ENCODE measurements at regions not wholly inside any gene's neighbourhood (a gene's known extent, or its start where the extent isn't known, plus 50 kb on each side); places are given as distances from the start of the nearest gene placed in this dataset.

DNA sequence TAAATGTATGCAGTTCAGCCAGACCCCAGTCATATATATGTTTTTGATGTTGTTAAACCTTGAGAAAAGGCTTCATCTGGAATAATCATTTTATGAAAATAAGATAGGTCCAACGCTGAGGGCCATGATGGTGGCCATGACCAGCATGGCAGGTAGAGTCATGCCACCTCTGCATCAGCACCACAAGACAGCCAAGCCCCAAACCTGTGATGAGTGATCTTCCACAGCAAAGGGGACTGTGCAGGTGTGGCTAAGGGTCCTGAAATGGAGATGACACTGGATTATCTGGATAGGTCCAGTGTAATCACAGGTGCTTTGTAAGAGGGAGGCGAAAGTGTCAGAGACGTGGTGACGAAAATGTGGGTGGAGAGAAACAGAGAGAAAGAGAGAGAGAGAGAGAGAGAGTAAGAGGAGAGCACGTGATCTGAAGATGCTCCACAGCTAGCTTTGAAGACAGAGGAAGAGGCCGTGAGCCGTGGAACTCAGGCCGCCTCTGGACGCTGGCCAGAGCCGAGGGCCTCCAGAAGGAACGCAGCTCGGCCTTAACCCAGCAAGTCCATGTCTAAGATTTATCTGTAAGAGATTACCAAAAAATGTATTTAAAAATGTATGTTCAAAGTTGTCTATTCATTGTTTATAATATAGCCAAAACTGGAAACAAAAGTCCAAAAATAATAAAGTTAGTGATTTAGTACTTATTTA, 304.4 kb upstream of the SHH start:
- no peaks in the 10 kb centered on the region for H3K27me3 ChIP-seq (ENCODE audit: insufficient read depth, insufficient read length)
- H3K9me3 ChIP-seq (ENCODE audit: insufficient read depth, low read length) = no peaks in the 10 kb centered on the region
- no peaks in the 10 kb centered on the region for H3K36me3 ChIP-seq (ENCODE audit: insufficient read depth, insufficient read length, low read length)
- no peak overlapping the region for H3K4me3 ChIP-seq (ENCODE audit: insufficient read length, low read depth)
- TF ChIP-seq YY1 (IDR thresholded peaks at IDR 0.05; ENCODE audit: insufficient read depth, insufficient read length) (no peak), ZNF274 (IDR thresholded peaks at IDR 0.05; ENCODE audit: low read depth, low read length) (no peak), SUZ12 (IDR thresholded peaks at IDR 0.05; ENCODE audit: extremely low read depth, insufficient read depth, insufficient read length) (no peak)
- H3K9ac ChIP-seq (ENCODE audit: insufficient read length, low read depth) = no peak overlapping the region
- no peak for DNase-seq (ENCODE audit: low read depth, low spot score)
- no peaks in the 10 kb centered on the region for H3K4me1 ChIP-seq (ENCODE audit: insufficient read depth, insufficient read length)

GRCh38 chr7:156115582-156115981, 303.3 kb upstream of the SHH start:
- no peak overlapping the region for H3K4me3 ChIP-seq (ENCODE audit: insufficient read length, low read depth)
- H3K36me3 ChIP-seq (ENCODE audit: insufficient read depth, insufficient read length, low read length) = no peaks in the 10 kb centered on the region
- H3K9me3 ChIP-seq (ENCODE audit: insufficient read depth, low read length) = no peaks in the 10 kb centered on the region
- no peak overlapping the region for H3K9ac ChIP-seq (ENCODE audit: insufficient read length, low read depth)
- H3K4me1 ChIP-seq (ENCODE audit: insufficient read depth, insufficient read length) = no peaks in the 10 kb centered on the region
- no peak for DNase-seq (ENCODE audit: low read depth, low spot score)
- TF ChIP-seq ZNF274 (IDR thresholded peaks at IDR 0.05; ENCODE audit: low read depth, low read length) (no peak), SUZ12 (IDR thresholded peaks at IDR 0.05; ENCODE audit: extremely low read depth, insufficient read depth, insufficient read length) (no peak), YY1 (IDR thresholded peaks at IDR 0.05; ENCODE audit: insufficient read depth, insufficient read length) (no peak)
- no peaks in the 10 kb centered on the region for H3K27me3 ChIP-seq (ENCODE audit: insufficient read depth, insufficient read length)

DNA sequence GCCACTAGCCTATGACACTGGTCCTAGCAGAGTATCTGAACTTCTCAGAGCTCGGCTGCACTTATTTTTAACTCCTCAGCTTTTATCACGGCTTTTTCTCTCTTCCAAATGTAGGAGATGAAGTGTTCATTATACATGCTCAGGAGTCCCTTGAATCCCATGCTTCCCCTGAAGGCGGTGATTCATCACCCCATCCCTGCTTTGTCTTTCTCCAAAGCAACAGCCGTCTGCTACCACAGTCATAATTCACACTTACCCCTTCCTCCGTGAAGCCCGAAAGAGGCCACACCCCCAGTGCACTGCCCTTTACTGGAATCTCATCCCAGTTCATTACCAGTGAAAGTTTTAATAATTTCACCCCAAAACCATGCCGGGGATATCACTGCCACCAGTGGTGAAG, 301.5 kb upstream of the SHH start:
- H3K9ac ChIP-seq (ENCODE audit: insufficient read length, low read depth) = no peak overlapping the region
- H3K4me3 ChIP-seq (ENCODE audit: insufficient read length, low read depth) = no peak overlapping the region
- TF ChIP-seq SUZ12 (IDR thresholded peaks at IDR 0.05; ENCODE audit: extremely low read depth, insufficient read depth, insufficient read length) = no peak
- TF ChIP-seq YY1 (IDR thresholded peaks at IDR 0.05; ENCODE audit: insufficient read depth, insufficient read length) = no peak
- TF ChIP-seq ZNF274 (IDR thresholded peaks at IDR 0.05; ENCODE audit: low read depth, low read length) = no peak
- H3K27me3 ChIP-seq (ENCODE audit: insufficient read depth, insufficient read length) = no peaks in the 10 kb centered on the region
- DNase-seq (ENCODE audit: low read depth, low spot score) = no peak
- H3K4me1 ChIP-seq (ENCODE audit: insufficient read depth, insufficient read length) = no peaks in the 10 kb centered on the region
- H3K36me3 ChIP-seq (ENCODE audit: insufficient read depth, insufficient read length, low read length) = no peaks in the 10 kb centered on the region
- H3K9me3 ChIP-seq (ENCODE audit: insufficient read depth, low read length) = no peaks in the 10 kb centered on the region

GRCh38 chr7:156109988-156110387, 297.7 kb upstream of the SHH start:
- no peak for DNase-seq (ENCODE audit: low read depth, low spot score)
- Histone ChIP-seq H3K4me3 (ENCODE audit: insufficient read length, low read depth) (no peak overlapping the region), H3K9me3 (ENCODE audit: insufficient read depth, low read length) (no peaks in the 10 kb centered on the region), H3K4me1 (ENCODE audit: insufficient read depth, insufficient read length) (no peaks in the 10 kb centered on the region), H3K27me3 (ENCODE audit: insufficient read depth, insufficient read length) (no peaks in the 10 kb centered on the region), H3K36me3 (ENCODE audit: insufficient read depth, insufficient read length, low read length) (no peaks in the 10 kb centered on the region), H3K9ac (ENCODE audit: insufficient read length, low read depth) (no peak overlapping the region)
- TF ChIP-seq YY1 (IDR thresholded peaks at IDR 0.05; ENCODE audit: insufficient read depth, insufficient read length) (no peak), ZNF274 (IDR thresholded peaks at IDR 0.05; ENCODE audit: low read depth, low read length) (no peak), SUZ12 (IDR thresholded peaks at IDR 0.05; ENCODE audit: extremely low read depth, insufficient read depth, insufficient read length) (no peak)

DNA sequence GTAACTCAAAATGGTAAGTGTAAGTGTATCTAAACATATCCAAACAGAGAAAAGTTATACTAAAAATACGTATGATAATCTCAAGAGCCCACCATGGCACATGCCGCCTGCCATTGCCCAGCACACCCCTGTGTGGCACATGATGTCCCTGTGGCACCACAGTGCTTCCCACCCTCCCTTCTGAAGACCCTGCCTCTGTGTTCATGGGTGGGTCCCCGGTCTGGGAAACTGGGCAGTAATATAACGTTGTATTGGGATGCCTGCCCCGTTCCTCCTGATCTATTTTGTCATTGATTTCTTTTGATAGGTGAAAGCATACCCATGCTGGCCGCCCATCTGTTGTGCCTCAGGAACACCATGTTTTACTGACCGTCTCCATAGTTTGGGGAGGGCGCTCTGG, 296.8 kb upstream of the SHH start:
- TF ChIP-seq SUZ12 (IDR thresholded peaks at IDR 0.05; ENCODE audit: extremely low read depth, insufficient read depth, insufficient read length) (no peak), ZNF274 (IDR thresholded peaks at IDR 0.05; ENCODE audit: low read depth, low read length) (no peak), YY1 (IDR thresholded peaks at IDR 0.05; ENCODE audit: insufficient read depth, insufficient read length) (no peak)
- H3K4me3 ChIP-seq (ENCODE audit: insufficient read length, low read depth) = no peak overlapping the region
- H3K27me3 ChIP-seq (ENCODE audit: insufficient read depth, insufficient read length) = no peaks in the 10 kb centered on the region
- no peaks in the 10 kb centered on the region for H3K9me3 ChIP-seq (ENCODE audit: insufficient read depth, low read length)
- no peak overlapping the region for H3K9ac ChIP-seq (ENCODE audit: insufficient read length, low read depth)
- DNase-seq (ENCODE audit: low read depth, low spot score) = no peak
- H3K36me3 ChIP-seq (ENCODE audit: insufficient read depth, insufficient read length, low read length) = no peaks in the 10 kb centered on the region
- no peaks in the 10 kb centered on the region for H3K4me1 ChIP-seq (ENCODE audit: insufficient read depth, insufficient read length)

- H3K4me3 ChIP-seq (ENCODE audit: insufficient read length, low read depth) = no peak overlapping the region
Measured at GRCh38 chr7:156107957-156108356, 295.7 kb upstream of the SHH start.

DNA sequence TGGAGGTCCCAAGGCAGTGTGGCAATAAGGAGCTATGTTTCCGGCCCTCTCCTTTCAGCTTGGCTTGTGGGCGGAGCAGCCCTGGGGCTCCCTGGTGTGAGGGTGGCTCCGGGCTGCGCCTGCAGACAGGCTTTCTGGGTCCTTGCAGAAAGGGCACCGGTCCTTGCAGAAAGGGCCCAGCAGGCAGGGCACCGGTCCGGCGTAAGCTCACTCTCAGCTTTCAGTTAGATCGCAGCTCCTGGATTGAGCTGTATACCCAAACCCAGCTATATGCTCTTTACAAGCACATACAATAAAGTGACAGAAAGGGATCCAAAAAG, 293.8 kb upstream of the SHH start:
- no peaks in the 10 kb centered on the region for H3K9me3 ChIP-seq (ENCODE audit: insufficient read depth, low read length)
- H3K4me3 ChIP-seq (ENCODE audit: insufficient read length, low read depth) = no peak overlapping the region
- no peaks in the 10 kb centered on the region for H3K4me1 ChIP-seq (ENCODE audit: insufficient read depth, insufficient read length)
- no peaks in the 10 kb centered on the region for H3K36me3 ChIP-seq (ENCODE audit: insufficient read depth, insufficient read length, low read length)
- no peaks in the 10 kb centered on the region for H3K27me3 ChIP-seq (ENCODE audit: insufficient read depth, insufficient read length)
- no peak for DNase-seq (ENCODE audit: low read depth, low spot score)
- TF ChIP-seq ZNF274 (IDR thresholded peaks at IDR 0.05; ENCODE audit: low read depth, low read length) = no peak
- TF ChIP-seq YY1 (IDR thresholded peaks at IDR 0.05; ENCODE audit: insufficient read depth, insufficient read length) = no peak
- no peak for TF ChIP-seq SUZ12 (IDR thresholded peaks at IDR 0.05; ENCODE audit: extremely low read depth, insufficient read depth, insufficient read length)
- no peak overlapping the region for H3K9ac ChIP-seq (ENCODE audit: insufficient read length, low read depth)

More at GRCh38 chr7:156107957-156108356, 295.7 kb upstream of the SHH start:
- Histone ChIP-seq H3K27me3 (ENCODE audit: insufficient read depth, insufficient read length) (no peaks in the 10 kb centered on the region), H3K36me3 (ENCODE audit: insufficient read depth, insufficient read length, low read length) (no peaks in the 10 kb centered on the region), H3K9ac (ENCODE audit: insufficient read length, low read depth) (no peak overlapping the region), H3K9me3 (ENCODE audit: insufficient read depth, low read length) (no peaks in the 10 kb centered on the region), H3K4me1 (ENCODE audit: insufficient read depth, insufficient read length) (no peaks in the 10 kb centered on the region)
- DNase-seq (ENCODE audit: low read depth, low spot score) = no peak
- TF ChIP-seq YY1 (IDR thresholded peaks at IDR 0.05; ENCODE audit: insufficient read depth, insufficient read length) (no peak), SUZ12 (IDR thresholded peaks at IDR 0.05; ENCODE audit: extremely low read depth, insufficient read depth, insufficient read length) (no peak), ZNF274 (IDR thresholded peaks at IDR 0.05; ENCODE audit: low read depth, low read length) (no peak)
